H7 (cell line): ENCODE measurements at regions not wholly inside any gene's neighbourhood (a gene's known extent, or its start where the extent isn't known, plus 50 kb on each side); places are given as distances from the start of the nearest gene placed in this dataset.
"Not testable (repeated sequence)": the region's sequence is repeated elsewhere in the genome, so short reads cannot be mapped to it uniquely, and the experiment has no call there.

Source experiments
- DNase-seq: peaks from one replicate; pipeline ENCODE4 v3.0.0; 2012
- H3K27me3 ChIP-seq: 2 replicates; pipeline ENCODE4 v1.6.0; 2011; ENCODE audit warnings: mild to moderate bottlenecking, low read length; ENCODE audit not compliant: control insufficient read depth, insufficient read depth
- H3K36me3 ChIP-seq: replicated peaks from 2 replicates; pipeline ENCODE4 v1.5.1; 2011; ENCODE audit warnings: low read length; ENCODE audit not compliant: control insufficient read depth, insufficient read depth
- H3K4me3 ChIP-seq: 2 replicates; pipeline ENCODE4 v1.5.1; 2011; ENCODE audit warnings: low read depth, mild to moderate bottlenecking, control low read depth, low read length, moderate library complexity; ENCODE audit not compliant: insufficient read depth

DNA sequence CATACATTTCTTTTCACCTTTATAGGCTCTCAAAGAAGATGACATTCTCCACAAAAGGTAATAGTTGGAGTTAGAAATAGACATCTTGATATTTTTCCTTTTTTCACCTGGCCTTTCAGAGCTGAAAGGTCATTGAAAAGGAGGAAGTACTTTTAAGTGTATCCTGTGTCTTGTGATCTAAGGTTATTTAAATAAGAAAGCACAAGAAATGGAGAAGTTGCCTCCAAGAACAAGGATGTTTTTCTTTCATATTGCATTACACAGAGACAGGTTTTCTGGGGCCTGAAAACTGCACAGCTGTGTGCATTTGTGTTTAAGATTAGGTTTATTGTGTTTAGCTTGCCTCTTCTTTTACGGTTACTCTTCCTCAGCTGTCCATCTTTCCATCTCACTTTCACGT is 103.4 kb upstream of the SEMA3D start:
- DNase-seq = no peak
- H3K36me3 ChIP-seq = no peaks in the 10 kb centered on the region

DNA sequence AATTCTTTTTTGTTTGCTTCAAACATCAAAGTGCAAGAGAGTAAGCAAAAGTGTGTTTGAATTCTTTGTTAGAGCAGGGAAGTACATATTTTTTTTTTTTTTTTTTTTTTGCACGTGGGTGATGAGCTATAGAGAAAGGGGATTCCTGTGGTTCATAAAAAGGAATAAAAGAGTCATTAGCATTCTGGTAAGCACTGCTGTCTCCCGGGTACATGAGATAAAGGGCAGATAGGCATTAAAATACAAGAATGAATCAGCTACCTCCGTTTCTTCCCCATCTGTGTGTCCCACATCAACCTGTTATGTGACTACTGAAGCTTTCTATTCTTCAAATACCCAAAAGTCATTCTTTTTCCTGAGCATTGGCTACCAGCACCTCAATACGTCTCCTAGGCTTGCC is 102.4 kb upstream of the SEMA3D start:
- Histone ChIP-seq H3K36me3 (no peaks in the 10 kb centered on the region), H3K4me3 (no peak overlapping the region), H3K27me3 (no peaks in the 10 kb centered on the region)
- DNase-seq = no peak

More for the DNA sequence above, 103.4 kb upstream of the SEMA3D start:
- no peaks in the 10 kb centered on the region for H3K27me3 ChIP-seq
- H3K4me3 ChIP-seq = no peak overlapping the region

GRCh38 chr7:85287106-85287825 is 100.4 kb upstream of the SEMA3D start:
- no peak for DNase-seq
- no peaks in the 10 kb centered on the region for H3K27me3 ChIP-seq
- no peaks in the 10 kb centered on the region for H3K36me3 ChIP-seq
- no peak overlapping the region for H3K4me3 ChIP-seq

GRCh38 chr7:85286446-85286845 is 99.6 kb upstream of the SEMA3D start:
- DNase-seq = no peak
- Histone ChIP-seq H3K27me3 (no peaks in the 10 kb centered on the region), H3K36me3 (no peaks in the 10 kb centered on the region), H3K4me3 (no peak overlapping the region)

- no peaks in the 10 kb centered on the region for H3K36me3 ChIP-seq
- no peak for DNase-seq
Measured at GRCh38 chr7:85285527-85285926, 98.7 kb upstream of the SEMA3D start.

DNA sequence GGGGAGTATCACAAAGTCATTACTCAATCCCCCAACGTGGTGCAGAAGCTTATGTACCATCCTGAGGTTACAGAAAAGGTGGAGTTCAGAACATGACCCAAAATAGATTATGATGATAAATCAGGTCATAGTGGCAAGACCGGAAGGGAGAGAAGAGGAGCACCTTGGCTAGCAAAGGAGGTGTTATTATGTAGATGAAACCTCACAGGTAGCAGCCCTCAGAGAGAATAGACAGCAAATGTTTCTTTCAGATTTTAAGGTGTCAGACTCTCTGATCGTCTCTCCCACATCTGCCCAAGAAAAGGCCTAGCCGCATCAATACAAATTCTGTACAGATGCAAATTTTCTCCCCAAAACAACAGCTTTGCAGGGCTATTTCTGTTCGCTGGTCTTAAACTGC is 88.3 kb upstream of the SEMA3D start:
- H3K36me3 ChIP-seq = no peaks in the 10 kb centered on the region
- H3K4me3 ChIP-seq = no peak overlapping the region
- H3K27me3 ChIP-seq = no peaks in the 10 kb centered on the region
- DNase-seq = no peak

More at GRCh38 chr7:85285527-85285926, 98.7 kb upstream of the SEMA3D start:
- H3K4me3 ChIP-seq = no peak overlapping the region
- no peaks in the 10 kb centered on the region for H3K27me3 ChIP-seq

DNA sequence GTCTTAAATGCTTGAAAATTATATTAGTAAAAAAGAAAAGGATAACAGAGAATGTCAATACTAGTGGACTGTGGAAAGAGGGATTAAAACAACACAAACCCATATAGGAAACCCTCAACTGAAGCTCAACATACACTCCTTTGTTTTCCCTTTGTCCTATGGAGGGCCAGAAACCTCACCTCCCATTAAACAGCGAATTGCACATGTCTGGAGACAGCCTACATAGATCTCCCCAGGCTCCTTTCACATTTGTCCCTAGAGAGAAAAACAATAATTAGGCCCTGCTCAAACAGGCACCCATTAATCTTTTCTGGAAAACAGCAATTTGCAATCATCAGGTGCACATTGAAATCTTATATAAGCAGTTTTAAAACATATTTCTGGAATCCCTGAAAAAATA is 87.6 kb upstream of the SEMA3D start:
- Histone ChIP-seq H3K4me3 (no peak overlapping the region), H3K36me3 (no peaks in the 10 kb centered on the region), H3K27me3 (no peaks in the 10 kb centered on the region)
- DNase-seq = no peak

- no peaks in the 10 kb centered on the region for H3K27me3 ChIP-seq
- no peak overlapping the region for H3K4me3 ChIP-seq
- DNase-seq = no peak
- no peaks in the 10 kb centered on the region for H3K36me3 ChIP-seq
Measured at GRCh38 chr7:85262891-85263290, 76.0 kb upstream of the SEMA3D start.

- DNase-seq = no peak
- no peaks in the 10 kb centered on the region for H3K36me3 ChIP-seq
- no peak overlapping the region for H3K4me3 ChIP-seq
- no peaks in the 10 kb centered on the region for H3K27me3 ChIP-seq
Measured at GRCh38 chr7:85261336-85261735, 74.5 kb upstream of the SEMA3D start.

DNA sequence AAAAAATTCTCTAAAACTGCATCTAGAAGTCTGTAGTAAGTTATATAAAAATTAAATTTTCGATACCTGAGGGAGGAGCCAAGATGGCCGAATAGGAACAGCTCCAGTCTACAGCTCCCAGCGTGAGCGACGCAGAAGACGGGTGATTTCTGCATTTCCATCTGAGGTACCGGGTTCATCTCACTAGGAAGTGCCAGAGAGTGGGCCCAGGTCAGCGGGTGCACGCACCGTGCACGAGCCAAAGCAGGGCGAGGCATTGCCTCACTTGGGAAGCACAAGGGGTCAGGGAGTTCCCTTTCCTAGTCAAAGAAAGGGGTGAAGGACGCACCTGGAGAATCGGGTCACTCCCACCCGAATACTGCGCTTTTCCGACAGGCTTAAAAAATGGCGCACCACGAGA is 62.9 kb upstream of the SEMA3D start:
- not testable (repeated sequence) for DNase-seq, H3K36me3 ChIP-seq, H3K27me3 ChIP-seq
- H3K4me3 ChIP-seq = peak overlapping the region; percentile 2; the same call in 1 of the 2 replicates

DNA sequence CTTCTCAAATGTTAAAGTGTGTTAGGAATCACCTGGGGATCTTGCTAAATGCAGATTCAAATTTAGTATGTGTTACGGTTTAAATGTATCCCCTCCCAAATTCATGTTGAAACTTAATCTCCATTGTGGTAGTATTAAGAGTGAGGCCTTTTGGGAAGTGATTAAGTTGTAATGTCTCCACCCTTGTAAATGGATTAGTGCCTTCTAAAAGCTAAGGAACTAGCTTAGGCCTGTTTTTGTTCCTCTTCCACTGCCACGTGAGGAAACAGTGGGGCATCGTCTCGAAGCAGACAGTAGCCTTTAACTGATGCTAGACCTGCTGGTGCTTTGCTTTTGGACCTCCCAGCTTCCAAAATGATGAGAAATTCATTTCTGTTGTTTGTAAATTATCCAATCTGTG is 52.3 kb upstream of the SEMA3D start:
- DNase-seq = no peak
- H3K36me3 ChIP-seq = no peaks in the 10 kb centered on the region
- no peak overlapping the region for H3K4me3 ChIP-seq
- H3K27me3 ChIP-seq = no peaks in the 10 kb centered on the region

DNA sequence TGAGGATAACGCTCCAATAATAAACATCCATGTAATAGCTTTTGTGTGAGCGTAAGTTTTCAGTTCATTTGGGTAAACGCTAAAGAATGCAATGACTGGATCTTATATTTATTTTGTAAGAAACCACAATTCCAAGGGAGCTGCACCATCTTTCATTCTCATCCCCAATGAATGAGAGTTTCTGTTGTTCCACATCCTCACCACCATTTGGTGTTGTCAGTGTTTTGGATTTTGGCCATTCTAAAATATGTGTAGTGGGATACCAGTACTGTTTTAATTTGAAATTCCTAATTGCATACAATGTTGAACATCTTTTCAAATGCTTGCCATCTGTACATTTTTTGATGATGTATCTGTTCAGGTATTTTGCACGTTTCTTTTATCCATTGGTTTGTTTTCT is 50.9 kb upstream of the SEMA3D start:
- Histone ChIP-seq H3K4me3 (no peak overlapping the region), H3K36me3 (no peaks in the 10 kb centered on the region), H3K27me3 (no peaks in the 10 kb centered on the region)
- no peak for DNase-seq
